ENCODE measurements at regions not wholly inside any gene's neighbourhood (a gene's known extent, or its start where the extent isn't known, plus 50 kb on each side); places are given as distances from the start of the nearest gene placed in this dataset.

DNA sequence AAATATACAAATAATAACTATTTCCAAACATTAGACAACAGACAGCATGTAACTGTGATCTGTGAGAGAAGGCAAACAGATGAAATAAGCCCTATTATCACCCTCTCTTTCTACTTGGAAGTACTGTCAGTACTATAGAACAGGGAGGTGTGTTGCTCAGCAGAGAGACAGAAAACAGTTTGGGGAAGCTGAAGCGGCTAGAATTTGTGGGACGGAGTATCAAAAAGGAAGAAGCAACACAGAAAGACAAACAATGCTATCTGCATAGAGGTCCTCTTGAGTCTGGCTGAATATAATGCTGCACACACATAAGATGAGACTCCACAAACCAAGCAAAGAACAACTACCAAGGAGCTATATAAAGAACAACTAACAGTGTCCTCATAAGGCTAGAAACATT, 59.4 kb downstream of the ZZZ3 start:
- TF ChIP-seq CTCF (IDR thresholded peaks at IDR 0.05): no peak
- Mint-ChIP-seq H3K36me3 (ENCODE audit: low read depth) (peaks cover 74% of the 10 kb centered on the region), H3K4me1 (no peaks in the 10 kb centered on the region), H3K9me3 (peaks cover 28% of the 10 kb centered on the region), H3K4me3 (no peak overlapping the region), H3K27me3 (ENCODE audit: low read depth, poor library complexity) (no peaks in the 10 kb centered on the region), H3K27ac (no peak overlapping the region)
- no peak for DNase-seq

DNA sequence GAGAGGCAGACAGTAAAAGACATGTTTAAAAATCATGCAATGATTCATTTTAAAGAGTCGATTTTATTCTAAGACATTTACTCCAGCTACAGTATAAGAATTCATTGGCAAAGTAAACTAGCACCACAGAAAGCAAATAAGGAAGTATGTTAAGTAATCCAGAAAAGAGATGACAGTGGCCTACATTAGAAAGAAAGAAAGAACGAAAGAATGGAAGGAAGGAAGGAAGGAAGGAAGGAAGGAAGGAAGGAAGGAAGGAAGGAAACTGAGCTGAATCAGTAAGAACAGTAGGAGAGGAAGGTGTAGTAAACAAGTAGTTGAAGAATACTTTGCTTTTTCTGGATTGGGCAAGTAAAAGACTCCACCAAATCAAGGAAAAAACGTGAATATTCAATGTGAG, 62.2 kb downstream of the ZZZ3 start:
- Mint-ChIP-seq H3K36me3 (ENCODE audit: low read depth) (peaks cover 64% of the 10 kb centered on the region), H3K4me1 (no peaks in the 10 kb centered on the region), H3K4me3 (no peak overlapping the region), H3K27ac (no peak overlapping the region), H3K9me3 (peaks cover 2% of the 10 kb centered on the region), H3K27me3 (ENCODE audit: low read depth, poor library complexity) (no peaks in the 10 kb centered on the region)
- no peak for TF ChIP-seq CTCF (IDR thresholded peaks at IDR 0.05)
- DNase-seq: no peak

- Mint-ChIP-seq H3K9me3 (peaks cover 28% of the 10 kb centered on the region), H3K36me3 (ENCODE audit: low read depth) (peaks cover 69% of the 10 kb centered on the region), H3K27me3 (ENCODE audit: low read depth, poor library complexity) (no peaks in the 10 kb centered on the region), H3K4me1 (no peaks in the 10 kb centered on the region), H3K27ac (no peak overlapping the region), H3K4me3 (no peak overlapping the region)
- TF ChIP-seq CTCF (IDR thresholded peaks at IDR 0.05): no peak
- no peak for DNase-seq
Measured at GRCh38 chr1:77614037-77614436, 68.4 kb downstream of the ZZZ3 start.

All from nephron progenitor cell (in vitro differentiated cells).